HepG2 (cell line): ENCODE measurements at regions not wholly inside any gene's neighbourhood (a gene's known extent, or its start where the extent isn't known, plus 50 kb on each side); places are given as distances from the start of the nearest gene placed in this dataset.

Source experiments
- ATAC-seq: fragments of 200-7000 bp; cut with Tn5 transposase; 3 replicates; pipeline ENCODE4 v1.9.1; 2020; ENCODE audit warnings: mild to moderate bottlenecking, moderate library complexity
- BruUV-seq: library from RNA; stranded (reverse); fragments of 400-500 nt; replicated peaks from 2 replicates; lab custom pipeline; 2021; lab: Mats Ljungman, UMichigan
- CTCF ChIA-PET: fragments of 300-600 bp; formaldehyde crosslinking; extraction: SDS; loops from one replicate; lab custom pipeline; 2021; ENCODE audit warnings: low total read pairs, inconsistent platforms, low intra/inter-chr PET ratio; lab: Yijun Ruan, JAX
- POLR2A ChIA-PET: fragments of 350-600 bp; sonication (Branson Sonifier 250); formaldehyde crosslinking; loops from one replicate; lab custom pipeline; 2020; ENCODE audit warnings: antibody characterized with exemption, inconsistent platforms; lab: Yijun Ruan, JAX
- DNase-seq: peaks from one replicate; pipeline ENCODE4 v3.0.0-alpha.2; 2015; ENCODE audit warnings: low spot score
- FAIRE-seq: peaks from 3 replicates; lab custom pipeline; 2011; peaks lifted over from hg19 to GRCh38; lab: Jason Lieb, UNC
- H2AFZ ChIP-seq: one replicate; pipeline ENCODE4 v1.6.1; 2011; ENCODE audit warnings: low read length, inconsistent platforms
- H3K27ac ChIP-seq: fragments of 300-600 bp; 3 replicates; pipeline ENCODE4 v1.8.0; 2011; ENCODE audit warnings: mixed run types, mild to moderate bottlenecking, mixed read lengths, low read length, inconsistent platforms; ENCODE audit not compliant: insufficient read depth; ENCODE audit errors: extremely low read length
- H3K27me3 ChIP-seq, 2 experiments: fragments of 200-600 bp in 1 of 2; 2 replicates in 1 of 2; 3 replicates in 1 of 2; pipeline versions ENCODE4 v1.6.0 to v1.8.0; 2011; ENCODE audit warnings: low read length in 2 of 2, mild to moderate bottlenecking in 2 of 2, moderate library complexity in 2 of 2, inconsistent platforms in 1 of 2; ENCODE audit not compliant: insufficient read depth in 2 of 2, control insufficient read depth in 1 of 2
- H3K36me3 ChIP-seq, 2 experiments: fragments of 200-600 bp in 1 of 2; replicated peaks in 1 of 2; 2 replicates in 1 of 2; 3 replicates in 1 of 2; pipeline versions ENCODE4 v1.5.1 to v1.8.0; 2011; ENCODE audit warnings: low read length in 2 of 2, inconsistent platforms in 1 of 2; ENCODE audit not compliant: insufficient read depth in 2 of 2, control insufficient read depth in 1 of 2
- H3K4me1 ChIP-seq: 2 replicates; pipeline ENCODE4 v1.5.1; 2012; ENCODE audit warnings: low read length, inconsistent platforms; ENCODE audit not compliant: insufficient read depth
- H3K4me2 ChIP-seq: 2 replicates; pipeline ENCODE4 v1.6.0; 2011; ENCODE audit warnings: low read depth, low read length, inconsistent platforms
- H3K4me3 ChIP-seq, 3 experiments: fragments of 200-600 bp in 1 of 3; sonication (generic), shearing (Covaris generic) in 1 of 3; replicated peaks in 1 of 3; 2 replicates each; pipeline ENCODE4 v1.5.1; 2011 to 2016; ENCODE audit warnings: low read length in 3 of 3, inconsistent platforms in 2 of 3, low read depth in 2 of 3, mild to moderate bottlenecking in 2 of 3, control low read depth in 1 of 3, mixed read lengths in 1 of 3; ENCODE audit not compliant: insufficient read depth in 1 of 3
- H3K79me2 ChIP-seq: one replicate; pipeline ENCODE4 v1.6.1; 2011; ENCODE audit warnings: low read length, inconsistent platforms; ENCODE audit not compliant: insufficient read depth
- H3K9ac ChIP-seq: 2 replicates; pipeline ENCODE4 v1.6.0; 2011; ENCODE audit warnings: mild to moderate bottlenecking, low read depth, low read length, inconsistent platforms; ENCODE audit not compliant: insufficient read depth
- H3K9me3 ChIP-seq: 2 replicates; pipeline ENCODE4 v1.5.1; 2012; ENCODE audit warnings: mild to moderate bottlenecking, low read length
- H4K20me1 ChIP-seq: 2 replicates; pipeline ENCODE4 v1.6.0; 2011; ENCODE audit warnings: inconsistent platforms, mild to moderate bottlenecking, low read length, moderate library complexity; ENCODE audit not compliant: insufficient read depth
- BHLHE40 ChIP-seq: IDR thresholded peaks from 2 replicates; pipeline ENCODE4 v1.6.1; 2011; ENCODE audit warnings: low read length, improper control_type of control experiment
- IRX3 ChIP-seq: sonication (generic); formaldehyde crosslinking; IDR thresholded peaks from 2 replicates; pipeline ENCODE4 v1.8.1; 2023; ENCODE audit warnings: mild to moderate bottlenecking, low read depth, missing genetic modification reagents, borderline replicate concordance
- MTA3 ChIP-seq: sonication (generic); formaldehyde crosslinking; IDR thresholded peaks from 2 replicates; pipeline ENCODE4 v1.4.0; 2020; ENCODE audit warnings: missing genetic modification reagents
- NKX3-1 ChIP-seq: sonication (generic); formaldehyde crosslinking; IDR thresholded peaks from 2 replicates; pipeline ENCODE4 v1.5.0; 2020; ENCODE audit warnings: missing genetic modification reagents
- NR2F6 ChIP-seq, 2 experiments: IDR thresholded peaks; 2 replicates each; pipeline ENCODE4 v1.6.1; 2016; ENCODE audit warnings: antibody characterized with exemption in 1 of 2, mild to moderate bottlenecking in 1 of 2
- RARA ChIP-seq: IDR thresholded peaks from 2 replicates; pipeline ENCODE4 v1.6.1; 2016; ENCODE audit warnings: missing genetic modification reagents, missing compliant biosample characterization
- SAFB2 ChIP-seq: sonication (generic); formaldehyde crosslinking; IDR thresholded peaks from 2 replicates; pipeline ENCODE4 v1.5.1; 2020; ENCODE audit warnings: missing genetic modification reagents, low read depth, mild to moderate bottlenecking, borderline replicate concordance
- THAP9 ChIP-seq: sonication (generic); formaldehyde crosslinking; IDR thresholded peaks from 2 replicates; pipeline ENCODE4; 2020; ENCODE audit warnings: missing genetic modification reagents, mild to moderate bottlenecking, borderline replicate concordance
- ZNF597 ChIP-seq: sonication (generic); formaldehyde crosslinking; IDR thresholded peaks from 2 replicates; pipeline ENCODE4 v1.5.0; 2020; ENCODE audit warnings: missing genetic modification reagents
- WGBS: methylation state at CpG from one replicate; pipeline ENCODE4 v1.1.6; 2017; ENCODE audit warnings: low lambda C conversion rate; 5-methylcytosine and 5-hydroxymethylcytosine counted together
- in situ Hi-C: cut with HindIII; loops from 2 replicates; pipeline ENCODE4 v1.10.0; 2017; ENCODE audit warnings: low pct_unique_long_range_greater_than_20kb; ENCODE audit not compliant: extremely low pct_ligation_motif_present
- intact Hi-C: fragments of 100-400 bp; cut with micrococcal nuclease; formaldehyde crosslinking; loops from one replicate; pipeline ENCODE4 v1.10.0; 2022; ENCODE audit not compliant: unreplicated experiment

- Histone ChIP-seq H3K27ac (no peak overlapping the region), H3K9ac (no peak overlapping the region), H2AFZ (no peak overlapping the region), H3K4me1 (no peaks in the 10 kb centered on the region), H4K20me1 (no peaks in the 10 kb centered on the region), H3K36me3 (no peaks in the 10 kb centered on the region), H3K4me2 (no peak overlapping the region), H3K79me2 (no peaks in the 10 kb centered on the region), H3K4me3 (no peak overlapping the region), H3K9me3 (no peaks in the 10 kb centered on the region), H3K27me3 (peaks cover 0 to 8% of the 10 kb centered on the region in 2 experiments; a peak in 1 of 5 replicates)
- ChIA-PET POLR2A (no interaction called here), CTCF (no interaction called here)
- no TSS peak for BruUV-seq
- no peak for DNase-seq
- no peak for FAIRE-seq
- no peak for ATAC-seq
- WGBS = 74% methylated on average over 4 of the region's 4 CpGs
- in situ Hi-C loops = no loop called here
- intact Hi-C loops = no loop called here
- TF ChIP-seq IRX3 (CRISPR knock-in tag) = no peak
- TF ChIP-seq NKX3-1 = no peak
- no peak for TF ChIP-seq RARA (CRISPR knock-in tag)
- no peak for TF ChIP-seq NR2F6 (IDR thresholded peaks at IDR 0.05)
- TF ChIP-seq NR2F6 (CRISPR knock-in tag; IDR thresholded peaks at IDR 0.05) = no peak
- no peak for TF ChIP-seq BHLHE40
- no peak for TF ChIP-seq MTA3 (CRISPR knock-in tag)
- no peak for TF ChIP-seq ZNF597
- TF ChIP-seq THAP9 (CRISPR knock-in tag) = no peak
- TF ChIP-seq SAFB2 (CRISPR knock-in tag) = no peak
These were observed 359.8 kb upstream of the IRX4 start for GRCh38 chr5:2242539-2242938.
